CD14-positive monocyte (primary cell): ENCODE measurements at regions not wholly inside any gene's neighbourhood (a gene's known extent, or its start where the extent isn't known, plus 50 kb on each side); places are given as distances from the start of the nearest gene placed in this dataset.

Source experiments
- DNase-seq, 3 donors: peaks; one replicate each; pipeline ENCODE4 v3.0.0-alpha.2; 2011 to 2022
- H2AFZ ChIP-seq: 2 replicates; pipeline ENCODE4 v1.6.0; 2012; ENCODE audit warnings: mild to moderate bottlenecking, low read depth, low read length, inconsistent platforms; ENCODE audit not compliant: insufficient read depth, poor library complexity, severe bottlenecking
- H3K27ac ChIP-seq, 2 donors: 1 replicate in 1 of 2; 2 replicates in 1 of 2; pipeline ENCODE4 v1.5.1; 2012 to 2013; ENCODE audit warnings: low read length in 2 of 2, control low read depth in 1 of 2, inconsistent platforms in 1 of 2, low read depth in 1 of 2, mild to moderate bottlenecking in 1 of 2
- H3K27me3 ChIP-seq, 2 donors: one replicate each; pipeline versions ENCODE4 v1.6.0 to v1.6.1; 2011 to 2013; ENCODE audit warnings: low read length in 2 of 2; ENCODE audit not compliant: control insufficient read depth in 2 of 2, insufficient read depth in 2 of 2
- H3K36me3 ChIP-seq, 2 donors: replicated peaks in 1 of 2; 1 replicate in 1 of 2; 2 replicates in 1 of 2; pipeline versions ENCODE4 v1.5.1 to v1.6.1; 2012 to 2013; ENCODE audit warnings: low read length in 2 of 2, control low read depth in 1 of 2, inconsistent platforms in 1 of 2, mild to moderate bottlenecking in 1 of 2; ENCODE audit not compliant: insufficient read depth in 2 of 2, control insufficient read depth in 1 of 2
- H3K4me1 ChIP-seq, 2 donors: 1 replicate in 1 of 2; 2 replicates in 1 of 2; pipeline versions ENCODE4 v1.5.1 to v1.6.1; 2012 to 2013; ENCODE audit warnings: low read length in 2 of 2, control low read depth in 1 of 2, inconsistent platforms in 1 of 2, mild to moderate bottlenecking in 1 of 2, moderate library complexity in 1 of 2; ENCODE audit not compliant: insufficient read depth in 2 of 2, control insufficient read depth in 1 of 2
- H3K4me2 ChIP-seq: replicated peaks from 2 replicates; pipeline ENCODE3; 2012; ENCODE audit warnings: low read length, moderate library complexity, mild to moderate bottlenecking; ENCODE audit not compliant: poor library complexity, severe bottlenecking; ENCODE audit errors: extremely low read depth
- H3K4me3 ChIP-seq, 3 experiments: fragments of 200-600 bp in 1 of 3; sonication (generic) in 1 of 3; replicated peaks in 1 of 3; 1 replicate in 2 of 3; 2 replicates in 1 of 3; pipeline ENCODE4 v1.5.1; 2011 to 2013; ENCODE audit warnings: low read length in 3 of 3, mild to moderate bottlenecking in 3 of 3, control low read depth in 2 of 3, low read depth in 2 of 3, inconsistent platforms in 1 of 3, moderate library complexity in 1 of 3
- H3K79me2 ChIP-seq: 2 replicates; pipeline ENCODE4 v1.6.0; 2012; ENCODE audit warnings: mild to moderate bottlenecking, control low read depth, inconsistent platforms, low read length, moderate library complexity; ENCODE audit not compliant: insufficient read depth
- H3K9ac ChIP-seq: 2 replicates; pipeline ENCODE4 v1.6.0; 2017; ENCODE audit warnings: low read length, mild to moderate bottlenecking; ENCODE audit not compliant: insufficient read depth, poor library complexity, severe bottlenecking
- H3K9me3 ChIP-seq, 2 donors: replicated peaks in 1 of 2; 1 replicate in 1 of 2; 2 replicates in 1 of 2; pipeline versions ENCODE4 v1.5.1 to v1.6.1; 2012 to 2013; ENCODE audit warnings: low read length in 2 of 2, control low read depth in 1 of 2; ENCODE audit not compliant: control insufficient read depth in 1 of 2, insufficient read depth in 1 of 2
- H4K20me1 ChIP-seq: 2 replicates; pipeline ENCODE4 v1.6.0; 2012; ENCODE audit warnings: mild to moderate bottlenecking, low read length, control low read depth, moderate library complexity; ENCODE audit not compliant: insufficient read depth
- H3K27ac Mint-ChIP-seq, 7 donors: one replicate each; pipeline ENCODE4 v1.8.0; 2020; ENCODE audit warnings: mild to moderate bottlenecking in 7 of 7, mixed read lengths in 7 of 7, moderate library complexity in 6 of 7, inconsistent platforms in 2 of 7
- H3K27me3 Mint-ChIP-seq, 3 donors: one replicate each; pipeline ENCODE4 v1.8.0; 2021 to 2022; ENCODE audit warnings: low read depth in 3 of 3, mild to moderate bottlenecking in 3 of 3, mixed read lengths in 3 of 3, moderate library complexity in 3 of 3, inconsistent platforms in 1 of 3
- H3K36me3 Mint-ChIP-seq, 2 donors: one replicate each; pipeline ENCODE4 v1.8.0; 2020; ENCODE audit warnings: mixed read lengths in 2 of 2, inconsistent platforms in 1 of 2, mild to moderate bottlenecking in 1 of 2
- H3K4me1 Mint-ChIP-seq: one replicate; pipeline ENCODE4 v1.8.0; 2020; ENCODE audit warnings: mild to moderate bottlenecking, mixed read lengths
- H3K4me3 Mint-ChIP-seq, 2 donors: one replicate each; pipeline ENCODE4 v1.8.0; 2020; ENCODE audit warnings: mild to moderate bottlenecking in 2 of 2, mixed read lengths in 2 of 2, moderate library complexity in 1 of 2
- H3K9me3 Mint-ChIP-seq, 7 donors: one replicate each; pipeline ENCODE4 v1.8.0; 2020 to 2022; ENCODE audit warnings: mixed read lengths in 7 of 7, mild to moderate bottlenecking in 6 of 7, moderate library complexity in 6 of 7, inconsistent platforms in 2 of 7
- WGBS: methylation state at CpG from one replicate; pipeline ENCODE4 v1.1.5; 2013; ENCODE audit warnings: missing lambda C conversion rate; ENCODE audit not compliant: insufficient coverage; 5-methylcytosine and 5-hydroxymethylcytosine counted together
- intact Hi-C, 2 donors: fragments of 100-400 bp; cut with micrococcal nuclease; formaldehyde crosslinking; loops; one replicate each; pipeline versions ENCODE4 v1.15.0 to v1.15.1; 2023
- TF ChIP-seq, protein P1 (sequence below): fragments of 200-600 bp; IDR thresholded peaks from one replicate; pipeline ENCODE4 v1.8.0; 2022; ENCODE audit warnings: antibody characterized with exemption, mild to moderate bottlenecking

DNA sequence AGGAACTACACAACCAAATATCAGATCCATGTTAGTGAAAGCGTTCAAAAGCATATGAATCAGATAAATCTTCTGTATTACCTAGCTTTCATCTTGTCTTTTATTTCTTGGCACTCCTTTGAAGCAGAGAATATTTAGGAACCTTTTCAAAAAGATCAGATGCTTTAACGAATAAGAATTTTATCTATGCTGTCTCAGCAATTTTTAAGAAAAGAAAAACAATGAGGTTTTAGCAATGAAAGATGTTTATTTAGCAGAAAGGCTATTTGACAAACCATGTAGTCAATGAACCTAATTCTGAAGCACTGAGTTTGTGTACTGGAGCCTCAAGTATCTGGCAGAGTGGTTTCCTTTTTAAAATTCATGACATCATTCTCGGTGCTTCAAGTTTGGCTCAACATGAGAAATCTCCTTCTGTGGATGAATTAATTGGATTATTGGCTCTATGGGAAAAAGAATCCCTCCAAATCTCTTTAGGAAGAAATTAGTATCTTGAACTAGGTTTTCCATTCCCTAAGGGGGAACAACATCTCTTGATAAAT lies 534.7 kb downstream of the CAAP1 start:
- no peaks in the 10 kb centered on the region for H3K36me3 Mint-ChIP-seq
- TF ChIP-seq, protein P1, sequence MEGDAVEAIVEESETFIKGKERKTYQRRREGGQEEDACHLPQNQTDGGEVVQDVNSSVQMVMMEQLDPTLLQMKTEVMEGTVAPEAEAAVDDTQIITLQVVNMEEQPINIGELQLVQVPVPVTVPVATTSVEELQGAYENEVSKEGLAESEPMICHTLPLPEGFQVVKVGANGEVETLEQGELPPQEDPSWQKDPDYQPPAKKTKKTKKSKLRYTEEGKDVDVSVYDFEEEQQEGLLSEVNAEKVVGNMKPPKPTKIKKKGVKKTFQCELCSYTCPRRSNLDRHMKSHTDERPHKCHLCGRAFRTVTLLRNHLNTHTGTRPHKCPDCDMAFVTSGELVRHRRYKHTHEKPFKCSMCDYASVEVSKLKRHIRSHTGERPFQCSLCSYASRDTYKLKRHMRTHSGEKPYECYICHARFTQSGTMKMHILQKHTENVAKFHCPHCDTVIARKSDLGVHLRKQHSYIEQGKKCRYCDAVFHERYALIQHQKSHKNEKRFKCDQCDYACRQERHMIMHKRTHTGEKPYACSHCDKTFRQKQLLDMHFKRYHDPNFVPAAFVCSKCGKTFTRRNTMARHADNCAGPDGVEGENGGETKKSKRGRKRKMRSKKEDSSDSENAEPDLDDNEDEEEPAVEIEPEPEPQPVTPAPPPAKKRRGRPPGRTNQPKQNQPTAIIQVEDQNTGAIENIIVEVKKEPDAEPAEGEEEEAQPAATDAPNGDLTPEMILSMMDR, result no peak
- H3K27ac Mint-ChIP-seq, result no peak overlapping the region
- no peaks in the 10 kb centered on the region for H3K9me3 ChIP-seq
- peaks cover 0 to 3% (median 0%) of the 10 kb centered on the region in 7 donors for H3K9me3 Mint-ChIP-seq
- no peaks in the 10 kb centered on the region for H3K27me3 Mint-ChIP-seq
- no peaks in the 10 kb centered on the region for H3K4me1 ChIP-seq
- H4K20me1 ChIP-seq, result no peaks in the 10 kb centered on the region
- no peak overlapping the region for H3K27ac ChIP-seq
- no peak overlapping the region for H3K4me3 Mint-ChIP-seq
- H3K79me2 ChIP-seq, result no peaks in the 10 kb centered on the region
- H2AFZ ChIP-seq, result no peak overlapping the region
- no peaks in the 10 kb centered on the region for H3K36me3 ChIP-seq
- intact Hi-C loops, result no loop called here
- no peak overlapping the region for H3K4me2 ChIP-seq
- H3K4me3 ChIP-seq, result no peak overlapping the region
- no CpG with 5 or more reads among the region's 3 CpGs for WGBS
- no peaks in the 10 kb centered on the region for H3K27me3 ChIP-seq
- no peak for DNase-seq
- no peak overlapping the region for H3K9ac ChIP-seq
- no peaks in the 10 kb centered on the region for H3K4me1 Mint-ChIP-seq

DNA sequence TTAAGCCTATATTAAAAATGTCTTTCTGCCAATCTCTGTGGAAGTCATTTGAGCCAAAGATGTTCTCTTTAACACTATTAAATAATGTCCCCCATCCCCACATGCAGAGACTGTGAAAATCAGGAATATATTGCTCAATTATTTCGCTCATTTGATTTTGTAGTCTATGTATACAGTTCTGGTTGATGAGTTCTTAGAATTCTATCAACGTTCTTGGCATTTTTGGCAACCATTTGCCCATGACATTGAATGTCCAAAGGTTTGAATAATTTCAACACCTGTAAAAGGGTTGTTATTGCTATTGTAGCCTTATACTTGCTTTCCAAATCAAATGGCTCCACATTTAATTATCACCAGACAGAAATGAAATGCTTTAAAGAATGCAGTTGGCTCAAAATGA lies 536.1 kb downstream of the CAAP1 start:
- intact Hi-C loops, result no loop called here
- Mint-ChIP-seq H3K36me3 (no peaks in the 10 kb centered on the region), H3K4me1 (no peaks in the 10 kb centered on the region), H3K27ac (no peak overlapping the region), H3K4me3 (no peak overlapping the region), H3K27me3 (no peaks in the 10 kb centered on the region), H3K9me3 (peaks cover 0 to 3% (median 0%) of the 10 kb centered on the region in 7 donors)
- TF ChIP-seq, protein P1, result no peak
- DNase-seq, result no peak
- Histone ChIP-seq H3K27me3 (no peaks in the 10 kb centered on the region), H3K27ac (no peak overlapping the region), H3K79me2 (no peaks in the 10 kb centered on the region), H2AFZ (no peak overlapping the region), H3K9me3 (no peaks in the 10 kb centered on the region), H3K4me1 (no peaks in the 10 kb centered on the region), H3K4me3 (no peak overlapping the region), H4K20me1 (no peaks in the 10 kb centered on the region), H3K4me2 (no peak overlapping the region), H3K36me3 (no peaks in the 10 kb centered on the region), H3K9ac (no peak overlapping the region)
- no CpG with 5 or more reads among the region's 2 CpGs for WGBS
